PC-3 (cell line): ENCODE measurements at regions not wholly inside any gene's neighbourhood (a gene's known extent, or its start where the extent isn't known, plus 50 kb on each side); places are given as distances from the start of the nearest gene placed in this dataset.

Source experiments
- ATAC-seq: fragments of 200-7000 bp; cut with Tn5 transposase; 2 replicates; pipeline ENCODE4 v1.9.1; 2020; ENCODE audit warnings: mild to moderate bottlenecking, moderate library complexity
- BruUV-seq: library from RNA; stranded (reverse); fragments of 400-500 nt; replicated peaks from 2 replicates; lab custom pipeline; 2021; lab: Mats Ljungman, UMichigan
- CTCF ChIA-PET: fragments of 300-600 bp; sonication (Branson Sonifier 250); formaldehyde crosslinking; loops from one replicate; lab custom pipeline; 2022; ENCODE audit warnings: antibody characterized with exemption; lab: Charles Lee
- POLR2A ChIA-PET: fragments of 300-600 bp; sonication (Branson Sonifier 250); formaldehyde crosslinking; loops from one replicate; lab custom pipeline; 2022; ENCODE audit warnings: antibody characterized with exemption; ENCODE audit not compliant: unreplicated experiment; lab: Charles Lee
- DNase-seq: peaks from one replicate; pipeline ENCODE4 v3.0.0-alpha.2; 2015
- H2AFZ ChIP-seq: fragments of 300-600 bp; sonication (generic); 2 replicates; pipeline ENCODE4 v1.6.0; 2016; ENCODE audit warnings: antibody characterized with exemption, low read length
- H3F3A ChIP-seq: fragments of 300-600 bp; sonication (generic); one replicate; pipeline ENCODE4 v1.6.0; 2017; ENCODE audit warnings: antibody characterized with exemption, low read length, control low read depth, mild to moderate bottlenecking; ENCODE audit not compliant: unreplicated experiment
- H3K27ac ChIP-seq: fragments of 300-600 bp; sonication (generic); 2 replicates; pipeline ENCODE4 v1.5.1; 2016; ENCODE audit warnings: mild to moderate bottlenecking, low read length
- H3K27me3 ChIP-seq: fragments of 300-600 bp; sonication (generic); 2 replicates; pipeline ENCODE4 v1.6.1; 2016; ENCODE audit warnings: low read length, mixed read lengths
- H3K36me3 ChIP-seq: fragments of 300-600 bp; sonication (generic); 2 replicates; pipeline ENCODE4 v1.6.1; 2016; ENCODE audit warnings: low read depth, mixed run types, low read length, mixed read lengths
- H3K4me1 ChIP-seq: fragments of 300-600 bp; sonication (generic); 2 replicates; pipeline ENCODE4 v1.5.1; 2016; ENCODE audit warnings: low read length; ENCODE audit not compliant: insufficient read depth
- H3K4me2 ChIP-seq: fragments of 300-600 bp; sonication (generic); 2 replicates; pipeline ENCODE4 v1.6.0; 2016; ENCODE audit warnings: low read length
- H3K4me3 ChIP-seq: fragments of 300-600 bp; sonication (generic); 2 replicates; pipeline ENCODE4 v1.5.1; 2016; ENCODE audit warnings: mild to moderate bottlenecking, low read length, mixed read lengths
- H3K79me2 ChIP-seq: fragments of 300-600 bp; sonication (generic); 2 replicates; pipeline ENCODE4 v1.6.1; 2017; ENCODE audit warnings: low read length, mixed read lengths
- H3K9ac ChIP-seq: fragments of 300-600 bp; sonication (generic); 2 replicates; pipeline ENCODE4 v1.6.0; 2016; ENCODE audit warnings: mild to moderate bottlenecking, low read length
- H3K9me2 ChIP-seq: fragments of 300-600 bp; sonication (generic); replicated peaks from 2 replicates; pipeline ENCODE4 v1.6.1; 2016; ENCODE audit warnings: mixed run types, low read length, mixed read lengths
- H3K9me3 ChIP-seq: fragments of 300-600 bp; sonication (generic); 2 replicates; pipeline ENCODE4 v1.6.1; 2016; ENCODE audit warnings: low read length, mixed read lengths
- H4K20me1 ChIP-seq: fragments of 300-600 bp; sonication (generic); 2 replicates; pipeline ENCODE4 v1.6.1; 2016; ENCODE audit warnings: low read length, mixed read lengths
- EZH2 ChIP-seq: fragments of 300-600 bp; sonication (generic); IDR thresholded peaks from one replicate; pipeline ENCODE4 v1.6.1; 2017; ENCODE audit warnings: antibody characterized with exemption, mild to moderate bottlenecking, low read length; ENCODE audit not compliant: unreplicated experiment
- EZH2phosphoT487 ChIP-seq: fragments of 300-600 bp; sonication (generic); IDR thresholded peaks from 2 replicates; pipeline ENCODE4 v1.6.1; 2018; ENCODE audit warnings: mild to moderate bottlenecking, antibody characterized with exemption, low read length, borderline replicate concordance
- intact Hi-C: fragments of 100-400 bp; cut with micrococcal nuclease; formaldehyde crosslinking; loops from 2 replicates; pipeline ENCODE4 v1.9.0; 2023
- TF ChIP-seq, protein P1 (sequence below): fragments of 300-600 bp; sonication (generic); conservative IDR thresholded peaks from 2 replicates; pipeline ENCODE4 v1.5.1; 2017; ENCODE audit warnings: antibody characterized with exemption, low read depth, mild to moderate bottlenecking, low read length

DNA sequence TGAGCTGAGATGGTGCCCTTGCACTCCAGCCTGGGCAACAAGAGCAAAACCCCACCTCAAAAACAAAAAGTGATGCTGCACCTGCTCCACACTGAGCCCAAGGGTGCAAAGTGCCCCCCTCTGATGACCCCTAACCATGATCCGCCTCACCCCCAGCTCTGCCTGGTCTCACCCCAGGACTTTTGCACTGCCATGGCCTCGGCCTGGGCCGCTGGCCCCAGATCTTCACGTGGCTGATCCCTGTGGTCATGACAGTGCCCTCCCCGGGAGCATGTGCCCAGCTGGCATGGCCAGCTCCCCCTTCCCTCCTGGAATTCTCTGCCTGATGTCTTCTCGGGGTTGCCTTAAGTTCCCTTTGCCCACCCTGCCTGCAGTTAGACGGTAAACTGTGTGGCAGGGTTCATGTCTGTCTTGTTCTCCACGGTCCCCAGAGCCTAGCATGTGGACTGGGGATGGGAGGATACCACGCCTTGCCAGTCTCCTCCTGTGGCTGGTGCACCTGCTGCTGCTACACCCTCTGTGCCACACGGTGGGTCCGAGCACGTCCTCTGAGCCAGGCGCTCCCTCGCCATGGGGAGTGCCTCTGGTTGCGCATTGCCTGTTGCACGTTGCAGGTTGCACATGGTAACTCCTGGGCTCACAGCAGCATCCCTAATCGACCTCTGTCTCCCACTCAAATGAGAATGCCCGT is 77.4 kb upstream of the PPP1R26 start:
- H3K4me2 ChIP-seq, result no peak overlapping the region
- no peak for DNase-seq

DNA sequence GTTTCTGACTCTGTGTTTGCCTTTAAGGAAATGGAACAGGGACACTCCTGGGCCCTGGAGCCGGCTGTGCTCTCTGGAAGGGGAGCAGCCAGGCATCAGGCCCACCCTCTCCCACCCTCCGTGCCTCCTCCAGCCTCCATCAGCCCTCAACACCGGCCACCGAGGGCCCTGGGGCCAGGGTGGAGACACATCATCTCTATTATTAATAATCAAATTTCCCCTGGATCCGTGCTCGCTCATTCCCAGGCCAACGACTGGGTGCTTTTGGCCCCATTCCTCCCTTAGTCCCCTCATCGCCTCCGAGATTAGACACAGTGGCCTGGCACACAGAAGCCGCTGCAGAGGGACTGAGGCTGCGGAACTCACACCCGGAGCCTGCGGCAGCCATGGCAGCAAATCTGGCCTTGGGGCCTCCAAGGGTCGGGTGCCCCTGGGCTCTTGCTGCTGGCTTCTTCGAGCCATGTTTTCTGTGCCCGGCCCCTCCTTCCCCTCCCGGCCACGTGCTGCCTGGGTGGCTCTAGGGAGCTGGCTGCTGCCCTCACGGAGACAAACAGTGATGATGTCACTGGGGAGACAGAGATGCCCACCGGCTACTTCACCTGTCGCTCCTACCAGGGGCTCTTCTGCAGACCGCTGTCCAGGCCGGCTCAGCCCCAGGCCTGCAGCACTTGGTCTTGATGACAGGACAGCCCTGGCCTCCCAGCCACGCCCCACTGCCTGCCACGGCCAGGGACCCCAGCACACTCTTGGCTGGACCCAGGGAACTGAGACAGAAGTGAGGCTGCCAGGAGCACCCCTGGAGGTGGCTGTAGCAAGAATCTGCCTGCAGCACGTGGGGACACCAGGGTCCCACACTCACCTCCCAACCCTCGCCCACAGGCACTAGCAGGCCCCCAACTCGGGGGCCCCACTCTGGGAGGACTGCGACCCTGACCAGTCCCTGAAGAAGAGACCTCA is 76.6 kb upstream of the PPP1R26 start:
- ChIA-PET POLR2A (no interaction called here), CTCF (no interaction called here)
- TF ChIP-seq EZH2, result no peak
- TF ChIP-seq EZH2phosphoT487, result no peak
- Histone ChIP-seq H3K36me3 (no peaks in the 10 kb centered on the region), H3K27me3 (peaks cover 13% of the 10 kb centered on the region; the same call in 1 of the 2 replicates), H3K9me3 (no peaks in the 10 kb centered on the region), H3K4me3 (no peak overlapping the region), H3K9me2 (no peaks in the 10 kb centered on the region), H2AFZ (no peak overlapping the region), H3K27ac (no peak overlapping the region), H3K4me2 (no peak overlapping the region), H3K79me2 (no peaks in the 10 kb centered on the region), H4K20me1 (no peaks in the 10 kb centered on the region), H3K9ac (no peak overlapping the region), H3K4me1 (no peaks in the 10 kb centered on the region), H3F3A (no peaks in the 10 kb centered on the region)
- no TSS peak for BruUV-seq
- no peak for ATAC-seq
- no peak for DNase-seq
- intact Hi-C loops, result no loop called here

More for the DNA sequence above, 77.4 kb upstream of the PPP1R26 start:
- Histone ChIP-seq H3K4me3 (no peak overlapping the region), H4K20me1 (no peaks in the 10 kb centered on the region), H3K9me3 (no peaks in the 10 kb centered on the region), H3K27ac (no peak overlapping the region), H2AFZ (no peak overlapping the region), H3K9ac (no peak overlapping the region), H3F3A (no peaks in the 10 kb centered on the region), H3K79me2 (no peaks in the 10 kb centered on the region), H3K27me3 (0 out of 2 replicates have a peak, but pooled peaks cover 9% of the 10 kb centered on the region), H3K4me1 (no peaks in the 10 kb centered on the region), H3K36me3 (no peaks in the 10 kb centered on the region), H3K9me2 (no peaks in the 10 kb centered on the region)
- no peak for TF ChIP-seq EZH2
- no peak for TF ChIP-seq EZH2phosphoT487
- TF ChIP-seq, protein P1, sequence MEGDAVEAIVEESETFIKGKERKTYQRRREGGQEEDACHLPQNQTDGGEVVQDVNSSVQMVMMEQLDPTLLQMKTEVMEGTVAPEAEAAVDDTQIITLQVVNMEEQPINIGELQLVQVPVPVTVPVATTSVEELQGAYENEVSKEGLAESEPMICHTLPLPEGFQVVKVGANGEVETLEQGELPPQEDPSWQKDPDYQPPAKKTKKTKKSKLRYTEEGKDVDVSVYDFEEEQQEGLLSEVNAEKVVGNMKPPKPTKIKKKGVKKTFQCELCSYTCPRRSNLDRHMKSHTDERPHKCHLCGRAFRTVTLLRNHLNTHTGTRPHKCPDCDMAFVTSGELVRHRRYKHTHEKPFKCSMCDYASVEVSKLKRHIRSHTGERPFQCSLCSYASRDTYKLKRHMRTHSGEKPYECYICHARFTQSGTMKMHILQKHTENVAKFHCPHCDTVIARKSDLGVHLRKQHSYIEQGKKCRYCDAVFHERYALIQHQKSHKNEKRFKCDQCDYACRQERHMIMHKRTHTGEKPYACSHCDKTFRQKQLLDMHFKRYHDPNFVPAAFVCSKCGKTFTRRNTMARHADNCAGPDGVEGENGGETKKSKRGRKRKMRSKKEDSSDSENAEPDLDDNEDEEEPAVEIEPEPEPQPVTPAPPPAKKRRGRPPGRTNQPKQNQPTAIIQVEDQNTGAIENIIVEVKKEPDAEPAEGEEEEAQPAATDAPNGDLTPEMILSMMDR, result no peak
- BruUV-seq, result no TSS peak
- no peak for ATAC-seq
- intact Hi-C loops, result no loop called here
- ChIA-PET CTCF (no interaction called here), POLR2A (no interaction called here)

DNA sequence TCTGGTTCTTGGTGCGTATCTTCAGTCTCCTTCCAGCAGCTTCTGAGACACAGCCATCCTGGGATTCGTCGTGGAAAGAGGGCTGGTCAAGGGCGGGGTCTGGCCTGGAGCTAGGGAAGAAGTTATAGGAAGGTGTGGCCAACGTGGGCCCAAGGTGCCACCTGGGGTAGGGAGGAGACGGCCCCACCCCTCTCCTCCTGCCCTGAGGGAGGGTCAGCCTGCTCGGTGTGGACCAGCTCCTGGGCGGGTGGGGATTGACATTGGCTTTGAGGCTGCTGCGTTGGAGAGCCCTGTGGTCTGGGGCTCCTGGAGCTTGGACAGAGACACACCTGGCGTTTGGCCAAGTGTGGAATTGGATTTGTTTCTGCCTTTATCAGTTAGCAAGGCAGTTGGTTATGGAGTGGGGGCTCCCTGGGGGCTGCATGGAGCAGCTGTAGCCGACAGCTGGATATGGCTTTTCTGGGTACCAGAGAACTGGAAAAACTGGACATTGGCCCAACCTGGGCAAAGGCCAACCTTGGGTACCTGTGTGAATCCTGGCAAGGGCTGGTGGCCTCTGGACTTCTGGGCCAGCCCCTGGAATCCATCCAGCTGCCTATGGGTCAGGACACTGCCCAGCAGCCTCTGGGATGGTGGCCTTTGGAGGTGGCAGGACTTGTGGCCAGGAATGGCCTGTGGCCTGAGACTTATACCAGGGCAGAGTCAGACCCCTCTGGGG is 75.7 kb upstream of the PPP1R26 start:
- H3K27ac ChIP-seq, result no peak overlapping the region
- intact Hi-C loops, result no loop called here
- peaks cover 13% of the 10 kb centered on the region; the same call in 1 of the 2 replicates for H3K27me3 ChIP-seq
- ChIA-PET CTCF (no interaction called here), POLR2A (interaction anchor here (0.5 kb wide), 1 partner anchor 996 kb away, joined by 3 read pairs; no protein-coding TSS in a partner anchor)
- TF ChIP-seq, protein P1, result no peak
- TF ChIP-seq EZH2 (no peak), EZH2phosphoT487 (no peak)
- no peaks in the 10 kb centered on the region for H3F3A ChIP-seq
- ATAC-seq (no peak), DNase-seq (no peak)
- H3K36me3 ChIP-seq, result no peaks in the 10 kb centered on the region
- no peaks in the 10 kb centered on the region for H3K79me2 ChIP-seq
- no TSS peak for BruUV-seq
- no peak overlapping the region for H3K4me3 ChIP-seq
- no peaks in the 10 kb centered on the region for H4K20me1 ChIP-seq
- H3K9ac ChIP-seq, result no peak overlapping the region
- H2AFZ ChIP-seq, result no peak overlapping the region
- no peaks in the 10 kb centered on the region for H3K4me1 ChIP-seq
- H3K4me2 ChIP-seq, result no peak overlapping the region
- H3K9me3 ChIP-seq, result no peaks in the 10 kb centered on the region
- no peaks in the 10 kb centered on the region for H3K9me2 ChIP-seq
